HG02884 (cell line): ENCODE measurements at regions not wholly inside any gene's neighbourhood (a gene's known extent, or its start where the extent isn't known, plus 50 kb on each side); places are given as distances from the start of the nearest gene placed in this dataset.

ENCODE experiments used
- ATAC-seq: cut with Tn5 transposase; IDR thresholded peaks from one replicate; pipeline ENCODE4 v1.9.1; 2021; ENCODE audit warnings: mild to moderate bottlenecking, moderate library complexity; ENCODE audit not compliant: unreplicated experiment

GRCh38 chr5:34480810-34481528 lies 175.2 kb upstream of the RAI14 start:
- ATAC-seq: no peak

GRCh38 chr5:34483442-34484033 lies 172.6 kb upstream of the RAI14 start:
- no peak for ATAC-seq

- ATAC-seq: no peak
These were observed 171.8 kb upstream of the RAI14 start for GRCh38 chr5:34484216-34484920.

GRCh38 chr5:34485768-34486030 lies 170.4 kb upstream of the RAI14 start:
- no peak for ATAC-seq

- peak; percentile 51 for ATAC-seq
These were observed 169.8 kb upstream of the RAI14 start for GRCh38 chr5:34486160-34486848.

- no peak for ATAC-seq
These were observed 169.3 kb upstream of the RAI14 start for GRCh38 chr5:34486849-34487158.

GRCh38 chr5:34487159-34487879 lies 168.8 kb upstream of the RAI14 start:
- no peak for ATAC-seq

- ATAC-seq: no peak
These were observed 168.2 kb upstream of the RAI14 start for GRCh38 chr5:34487956-34488355.

GRCh38 chr5:34488984-34489383 lies 167.1 kb upstream of the RAI14 start:
- ATAC-seq: no peak

- no peak for ATAC-seq
These were observed 165.4 kb upstream of the RAI14 start for GRCh38 chr5:34490506-34491250.

GRCh38 chr5:34491251-34491620 lies 164.9 kb upstream of the RAI14 start:
- ATAC-seq: no peak

- no peak for ATAC-seq
These were observed 161.9 kb upstream of the RAI14 start for GRCh38 chr5:34494111-34494755.

GRCh38 chr5:34495178-34495577 lies 160.9 kb upstream of the RAI14 start:
- ATAC-seq: no peak

- no peak for ATAC-seq
These were observed 159.9 kb upstream of the RAI14 start for GRCh38 chr5:34496260-34496691.

GRCh38 chr5:34496701-34497469 lies 159.2 kb upstream of the RAI14 start:
- no peak for ATAC-seq

- ATAC-seq: no peak
These were observed 158.7 kb upstream of the RAI14 start for GRCh38 chr5:34497470-34497808.

- no peak for ATAC-seq
These were observed 157.6 kb upstream of the RAI14 start for GRCh38 chr5:34498572-34498971.

- ATAC-seq: peak; percentile 92
These were observed 157.0 kb upstream of the RAI14 start for GRCh38 chr5:34499001-34499734.
